Hepatocyte (in vitro differentiated cells): ENCODE measurements at regions not wholly inside any gene's neighbourhood (a gene's known extent, or its start where the extent isn't known, plus 50 kb on each side); places are given as distances from the start of the nearest gene placed in this dataset.

Experiments
- EZH2 ChIP-seq: fragments of 200-600 bp; sonication (generic); IDR thresholded peaks from 2 replicates; pipeline ENCODE4 v1.6.1; 2016; ENCODE audit warnings: antibody characterized with exemption, mild to moderate bottlenecking, borderline replicate concordance
- TF ChIP-seq, protein P1 (sequence below): fragments of 200-600 bp; sonication (generic); IDR thresholded peaks from 2 replicates; pipeline ENCODE4 v1.5.1; 2016; ENCODE audit warnings: antibody characterized with exemption, mild to moderate bottlenecking; ENCODE audit not compliant: poor library complexity

GRCh38 chr7:18221377-18222293, 194.0 kb upstream of the PRPS1L1 start:
- TF ChIP-seq EZH2: no peak
- TF ChIP-seq, protein P1, sequence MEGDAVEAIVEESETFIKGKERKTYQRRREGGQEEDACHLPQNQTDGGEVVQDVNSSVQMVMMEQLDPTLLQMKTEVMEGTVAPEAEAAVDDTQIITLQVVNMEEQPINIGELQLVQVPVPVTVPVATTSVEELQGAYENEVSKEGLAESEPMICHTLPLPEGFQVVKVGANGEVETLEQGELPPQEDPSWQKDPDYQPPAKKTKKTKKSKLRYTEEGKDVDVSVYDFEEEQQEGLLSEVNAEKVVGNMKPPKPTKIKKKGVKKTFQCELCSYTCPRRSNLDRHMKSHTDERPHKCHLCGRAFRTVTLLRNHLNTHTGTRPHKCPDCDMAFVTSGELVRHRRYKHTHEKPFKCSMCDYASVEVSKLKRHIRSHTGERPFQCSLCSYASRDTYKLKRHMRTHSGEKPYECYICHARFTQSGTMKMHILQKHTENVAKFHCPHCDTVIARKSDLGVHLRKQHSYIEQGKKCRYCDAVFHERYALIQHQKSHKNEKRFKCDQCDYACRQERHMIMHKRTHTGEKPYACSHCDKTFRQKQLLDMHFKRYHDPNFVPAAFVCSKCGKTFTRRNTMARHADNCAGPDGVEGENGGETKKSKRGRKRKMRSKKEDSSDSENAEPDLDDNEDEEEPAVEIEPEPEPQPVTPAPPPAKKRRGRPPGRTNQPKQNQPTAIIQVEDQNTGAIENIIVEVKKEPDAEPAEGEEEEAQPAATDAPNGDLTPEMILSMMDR: no peak
